Erythroblast (primary cell): ENCODE measurements at regions not wholly inside any gene's neighbourhood (a gene's known extent, or its start where the extent isn't known, plus 50 kb on each side); places are given as distances from the start of the nearest gene placed in this dataset.

ENCODE experiments used
- GATA1 ChIP-seq: IDR thresholded peaks from 2 replicates; pipeline ENCODE4 v1.6.1; 2011; ENCODE audit warnings: low read depth, mild to moderate bottlenecking, control low read depth, low read length, moderate library complexity
- POLR2A ChIP-seq: IDR thresholded peaks from 2 replicates; pipeline ENCODE4 v1.6.1; 2011; ENCODE audit warnings: mild to moderate bottlenecking, low read length

- TF ChIP-seq POLR2A (no peak), GATA1 (no peak)
Measured at GRCh38 chr7:50214126-50214670, 90.3 kb upstream of the IKZF1 start.
